ENCODE measurements at regions not wholly inside any gene's neighbourhood (a gene's known extent, or its start where the extent isn't known, plus 50 kb on each side); places are given as distances from the start of the nearest gene placed in this dataset.

- no peak for TF ChIP-seq POLR2A (IDR thresholded peaks at IDR 0.05; ENCODE audit: low read depth, low read length)
- no peak for TF ChIP-seq POLR2AphosphoS5 (IDR thresholded peaks at IDR 0.05; ENCODE audit: low read depth, low read length)
- TF ChIP-seq TAF1 (IDR thresholded peaks at IDR 0.05; ENCODE audit: low read depth, low read length) = no peak
Observed at GRCh38 chr5:89128092-89128491, 245.1 kb upstream of the MEF2C start.
